H1 (cell line): ENCODE measurements at regions not wholly inside any gene's neighbourhood (a gene's known extent, or its start where the extent isn't known, plus 50 kb on each side); places are given as distances from the start of the nearest gene placed in this dataset.

Source experiments
- EZH2 ChIP-seq: fragments of 200-600 bp; sonication (generic); IDR thresholded peaks from 2 replicates; pipeline ENCODE4 v1.7.1; 2012; ENCODE audit warnings: low read depth, mild to moderate bottlenecking, moderate library complexity, low read length, inconsistent platforms; ENCODE audit not compliant: severe bottlenecking
- JUN ChIP-seq: IDR thresholded peaks from 2 replicates; pipeline ENCODE4 v1.6.1; 2011; ENCODE audit warnings: low read depth, mild to moderate bottlenecking, improper control_type of control experiment, low read length
- KDM5A ChIP-seq: fragments of 200-600 bp; IDR thresholded peaks from 2 replicates; pipeline ENCODE4 v1.7.1; 2012; ENCODE audit warnings: mild to moderate bottlenecking, low read length, inconsistent platforms, mixed read lengths
- POLR2AphosphoS5 ChIP-seq: IDR thresholded peaks from 2 replicates; pipeline ENCODE4 v1.6.1; 2011; ENCODE audit warnings: low read depth, low read length
- TEAD4 ChIP-seq: IDR thresholded peaks from 2 replicates; pipeline ENCODE4 v1.6.1; 2012; ENCODE audit warnings: low read depth, low read length, inconsistent platforms, mixed read lengths

DNA sequence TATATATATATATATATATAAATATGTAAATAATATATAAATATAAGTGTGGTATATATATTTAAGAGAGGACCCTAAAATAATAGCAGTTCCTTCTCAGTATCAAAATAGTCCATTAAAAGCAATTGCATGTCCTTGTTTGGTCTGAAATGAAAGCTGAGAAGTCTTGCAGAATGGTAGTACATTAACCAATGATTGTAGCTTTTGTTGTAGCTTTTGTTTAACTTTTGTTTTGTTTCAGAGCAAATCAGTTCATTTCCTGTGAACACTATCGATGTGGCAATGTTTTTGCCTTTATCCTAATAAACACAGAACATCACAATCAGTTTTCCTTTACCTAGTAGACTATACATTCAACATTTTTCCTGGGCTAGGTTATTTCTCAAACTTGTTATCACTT, 1256.2 kb upstream of the SPRY2 start (continued):
- no peak for TF ChIP-seq EZH2
- TF ChIP-seq TEAD4: no peak
- no peak for TF ChIP-seq KDM5A
- no peak for TF ChIP-seq JUN
- no peak for TF ChIP-seq POLR2AphosphoS5
- TF ChIP-seq, all 59 proteins: peak for 0
